Natural killer cell (primary cell): ENCODE measurements at regions not wholly inside any gene's neighbourhood (a gene's known extent, or its start where the extent isn't known, plus 50 kb on each side); places are given as distances from the start of the nearest gene placed in this dataset.

ENCODE experiments used
- ATAC-seq, 3 donors: fragments of 150-1000 bp in 2 of 3; fragments of 200-7000 bp in 1 of 3; cut with Tn5 transposase; 1 replicate in 1 of 3; 2 replicates in 2 of 3; pipeline ENCODE4 v1.10.0; 2021; ENCODE audit warnings: mild to moderate bottlenecking in 2 of 3, moderate library complexity in 2 of 3
- DNase-seq, 2 donors: peaks; one replicate each; pipeline versions ENCODE4 v3.0.0 to v3.0.0-alpha.2; 2013 to 2021; ENCODE audit warnings: mixed read lengths in 1 of 2
- H3K27ac ChIP-seq: one replicate; pipeline ENCODE4 v1.5.1; 2013; ENCODE audit warnings: mild to moderate bottlenecking, low read length
- H3K27me3 ChIP-seq: one replicate; pipeline ENCODE4 v1.6.1; 2013; ENCODE audit warnings: low read length; ENCODE audit not compliant: control insufficient read depth, insufficient read depth
- H3K36me3 ChIP-seq: one replicate; pipeline ENCODE4 v1.6.1; 2013; ENCODE audit warnings: low read length; ENCODE audit not compliant: control insufficient read depth, insufficient read depth
- H3K4me1 ChIP-seq: one replicate; pipeline ENCODE4 v1.6.1; 2013; ENCODE audit warnings: low read length; ENCODE audit not compliant: control insufficient read depth, insufficient read depth
- H3K4me3 ChIP-seq: one replicate; pipeline ENCODE4 v1.5.1; 2013; ENCODE audit warnings: low read length
- H3K9me3 ChIP-seq: one replicate; pipeline ENCODE4 v1.6.1; 2013; ENCODE audit warnings: low read length; ENCODE audit not compliant: control insufficient read depth, insufficient read depth
- H3K27ac Mint-ChIP-seq, 2 donors: one replicate each; pipeline ENCODE4 v1.8.0; 2022; ENCODE audit warnings: mild to moderate bottlenecking in 2 of 2, mixed read lengths in 2 of 2, moderate library complexity in 1 of 2
- H3K27me3 Mint-ChIP-seq, 2 donors: one replicate each; pipeline ENCODE4 v1.8.0; 2022; ENCODE audit warnings: low read depth in 2 of 2, mixed read lengths in 2 of 2
- H3K36me3 Mint-ChIP-seq: one replicate; pipeline ENCODE4 v1.8.0; 2022; ENCODE audit warnings: mixed read lengths
- H3K4me1 Mint-ChIP-seq, 2 donors: one replicate each; pipeline ENCODE4 v1.8.0; 2022; ENCODE audit warnings: mixed read lengths in 2 of 2
- H3K4me3 Mint-ChIP-seq: one replicate; pipeline ENCODE4 v1.8.0; 2022; ENCODE audit warnings: mild to moderate bottlenecking, moderate library complexity, mixed read lengths
- H3K9me3 Mint-ChIP-seq, 2 donors: one replicate each; pipeline ENCODE4 v1.8.0; 2022; ENCODE audit warnings: mixed read lengths in 2 of 2
- WGBS: methylation state at CpG from one replicate; pipeline ENCODE4 v1.1.7; 2013; ENCODE audit warnings: missing lambda C conversion rate; ENCODE audit not compliant: insufficient coverage; 5-methylcytosine and 5-hydroxymethylcytosine counted together
- intact Hi-C: fragments of 100-400 bp; cut with micrococcal nuclease; formaldehyde crosslinking; loops from one replicate; pipeline ENCODE4 v1.14.2; 2022
- TF ChIP-seq, protein P1 (sequence below): fragments of 200-600 bp; IDR thresholded peaks from one replicate; pipeline ENCODE4 v1.8.0; 2022; ENCODE audit warnings: antibody characterized with exemption

GRCh38 chr7:84506151-84506550 lies 311.6 kb upstream of the SEMA3A start:
- Mint-ChIP-seq H3K4me1 (no peaks in the 10 kb centered on the region), H3K27ac (no peak overlapping the region), H3K4me3 (no peak overlapping the region), H3K36me3 (no peaks in the 10 kb centered on the region), H3K27me3 (no peaks in the 10 kb centered on the region), H3K9me3 (peaks cover 16 to 20% of the 10 kb centered on the region in 2 donors)
- Histone ChIP-seq H3K36me3 (no peaks in the 10 kb centered on the region), H3K27me3 (no peaks in the 10 kb centered on the region), H3K4me3 (no peak overlapping the region), H3K27ac (no peak overlapping the region), H3K9me3 (no peaks in the 10 kb centered on the region), H3K4me1 (no peaks in the 10 kb centered on the region)
- WGBS, result 93% methylated on average over 1 of the region's 1 CpG
- DNase-seq (no peak), ATAC-seq (no peak)
- intact Hi-C loops, result loop anchor here (10.0 kb wide), 1 partner anchor 59 kb away; no protein-coding TSS in a partner anchor
- TF ChIP-seq, protein P1, sequence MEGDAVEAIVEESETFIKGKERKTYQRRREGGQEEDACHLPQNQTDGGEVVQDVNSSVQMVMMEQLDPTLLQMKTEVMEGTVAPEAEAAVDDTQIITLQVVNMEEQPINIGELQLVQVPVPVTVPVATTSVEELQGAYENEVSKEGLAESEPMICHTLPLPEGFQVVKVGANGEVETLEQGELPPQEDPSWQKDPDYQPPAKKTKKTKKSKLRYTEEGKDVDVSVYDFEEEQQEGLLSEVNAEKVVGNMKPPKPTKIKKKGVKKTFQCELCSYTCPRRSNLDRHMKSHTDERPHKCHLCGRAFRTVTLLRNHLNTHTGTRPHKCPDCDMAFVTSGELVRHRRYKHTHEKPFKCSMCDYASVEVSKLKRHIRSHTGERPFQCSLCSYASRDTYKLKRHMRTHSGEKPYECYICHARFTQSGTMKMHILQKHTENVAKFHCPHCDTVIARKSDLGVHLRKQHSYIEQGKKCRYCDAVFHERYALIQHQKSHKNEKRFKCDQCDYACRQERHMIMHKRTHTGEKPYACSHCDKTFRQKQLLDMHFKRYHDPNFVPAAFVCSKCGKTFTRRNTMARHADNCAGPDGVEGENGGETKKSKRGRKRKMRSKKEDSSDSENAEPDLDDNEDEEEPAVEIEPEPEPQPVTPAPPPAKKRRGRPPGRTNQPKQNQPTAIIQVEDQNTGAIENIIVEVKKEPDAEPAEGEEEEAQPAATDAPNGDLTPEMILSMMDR, result no peak

DNA sequence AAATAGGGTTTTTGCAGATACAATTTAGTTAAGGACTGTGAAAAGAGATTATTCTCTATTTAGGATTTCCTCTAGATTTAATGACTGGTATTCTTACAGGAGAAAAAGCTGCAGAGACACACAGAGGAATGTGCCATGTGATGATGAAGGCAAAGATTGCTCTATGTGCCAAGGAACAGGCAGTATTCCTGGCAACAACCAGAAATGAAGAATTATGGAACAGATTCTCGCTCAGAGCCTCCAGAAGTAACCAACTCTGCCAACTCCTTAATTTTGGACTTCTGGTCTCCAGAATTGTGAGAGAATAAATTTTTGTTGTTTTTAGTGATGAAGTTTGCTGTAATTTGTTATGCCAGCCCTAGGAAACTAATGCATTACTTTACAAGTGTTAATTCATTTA lies 307.6 kb upstream of the SEMA3A start:
- H3K27me3 Mint-ChIP-seq, result no peaks in the 10 kb centered on the region
- intact Hi-C loops, result loop anchor here (10.0 kb wide), 1 partner anchor 63 kb away; no protein-coding TSS in a partner anchor

DNA sequence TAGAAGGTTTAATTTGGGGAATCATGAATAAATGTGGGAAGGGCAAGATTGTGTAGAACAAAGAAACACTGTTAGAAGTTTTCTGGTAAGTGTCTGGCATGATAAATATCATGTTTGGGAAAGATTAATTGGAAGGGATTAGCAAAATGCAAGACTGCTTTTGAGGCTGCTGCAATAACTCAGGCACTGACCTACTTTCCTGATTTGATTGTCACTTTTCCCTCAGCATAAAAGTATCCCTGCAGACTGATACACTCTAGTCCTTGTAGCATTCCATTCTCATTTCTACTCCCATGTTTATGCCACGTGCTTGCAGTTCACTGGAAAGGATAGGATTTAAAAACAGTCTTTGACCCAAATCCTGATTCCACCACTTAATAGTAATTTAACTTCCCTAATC lies 303.3 kb upstream of the SEMA3A start:
- no peaks in the 10 kb centered on the region for H3K36me3 ChIP-seq
- 54% methylated on average over 1 of the region's 1 CpG for WGBS
- Mint-ChIP-seq H3K9me3 (peaks cover 8 to 11% of the 10 kb centered on the region in 2 donors), H3K27me3 (no peaks in the 10 kb centered on the region), H3K27ac (no peak overlapping the region), H3K4me3 (no peak overlapping the region), H3K4me1 (no peaks in the 10 kb centered on the region), H3K36me3 (no peaks in the 10 kb centered on the region)
- no peaks in the 10 kb centered on the region for H3K9me3 ChIP-seq
- H3K4me1 ChIP-seq, result no peaks in the 10 kb centered on the region
- TF ChIP-seq, protein P1, result no peak
- H3K27me3 ChIP-seq, result no peaks in the 10 kb centered on the region
- H3K27ac ChIP-seq, result no peak overlapping the region
- intact Hi-C loops, result no loop called here
- DNase-seq (no peak), ATAC-seq (no peak)
- H3K4me3 ChIP-seq, result no peak overlapping the region

More for the DNA sequence above, 307.6 kb upstream of the SEMA3A start:
- Histone ChIP-seq H3K9me3 (no peaks in the 10 kb centered on the region), H3K36me3 (no peaks in the 10 kb centered on the region), H3K4me3 (no peak overlapping the region), H3K27ac (no peak overlapping the region), H3K4me1 (no peaks in the 10 kb centered on the region), H3K27me3 (no peaks in the 10 kb centered on the region)
- no peak overlapping the region for H3K4me3 Mint-ChIP-seq
- TF ChIP-seq, protein P1, result no peak
- 77% methylated on average over 1 of the region's 1 CpG for WGBS
- peaks cover 12% of the 10 kb centered on the region in 2 donors for H3K9me3 Mint-ChIP-seq
- DNase-seq, result no peak
- ATAC-seq, result no peak
- no peaks in the 10 kb centered on the region for H3K36me3 Mint-ChIP-seq
- no peaks in the 10 kb centered on the region for H3K4me1 Mint-ChIP-seq
- no peak overlapping the region for H3K27ac Mint-ChIP-seq

DNA sequence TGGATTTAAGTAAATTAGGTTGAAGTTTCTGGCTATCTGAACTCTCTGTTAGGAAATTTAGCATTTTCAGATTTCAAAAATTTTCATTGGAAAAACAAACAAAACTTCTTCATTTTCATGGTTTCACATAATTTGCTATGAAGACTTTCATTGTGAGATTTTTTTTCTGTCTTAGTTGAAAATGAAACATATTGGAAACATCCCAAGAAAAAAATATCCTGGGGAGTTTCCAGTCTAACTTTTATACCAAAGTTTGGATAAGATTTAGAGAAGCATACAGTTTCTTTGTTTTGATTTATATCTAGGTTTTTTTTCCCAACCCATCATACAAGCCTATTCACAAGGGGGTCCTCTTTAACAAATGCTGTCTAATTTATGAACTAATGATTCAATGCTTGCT lies 300.5 kb upstream of the SEMA3A start:
- no peak overlapping the region for H3K27ac ChIP-seq
- no peaks in the 10 kb centered on the region for H3K27me3 ChIP-seq
- H3K4me3 ChIP-seq, result no peak overlapping the region
- no peaks in the 10 kb centered on the region for H3K36me3 ChIP-seq
- Mint-ChIP-seq H3K36me3 (peaks cover 4% of the 10 kb centered on the region), H3K9me3 (peaks cover 5 to 8% of the 10 kb centered on the region in 2 donors), H3K4me1 (no peaks in the 10 kb centered on the region), H3K27ac (no peak overlapping the region), H3K27me3 (no peaks in the 10 kb centered on the region), H3K4me3 (no peak overlapping the region)
- intact Hi-C loops, result no loop called here
- ATAC-seq (no peak), DNase-seq (no peak)
- no peaks in the 10 kb centered on the region for H3K9me3 ChIP-seq
- TF ChIP-seq, protein P1, result no peak
- no peaks in the 10 kb centered on the region for H3K4me1 ChIP-seq
